ENCODE measurements at regions not wholly inside any gene's neighbourhood (a gene's known extent, or its start where the extent isn't known, plus 50 kb on each side); places are given as distances from the start of the nearest gene placed in this dataset.

GRCh38 chr15:39209548-39210211, 371.2 kb upstream of the THBS1 start:
- DNase-seq (ENCODE audit: low read depth): no peak

GRCh38 chr15:39211108-39211979, 369.5 kb upstream of the THBS1 start:
- no peak for DNase-seq (ENCODE audit: low read depth)

- peak; percentile 95 for DNase-seq (ENCODE audit: low read depth)
These were observed 367.5 kb upstream of the THBS1 start for GRCh38 chr15:39213385-39213840.

GRCh38 chr15:39215015-39215414, 365.9 kb upstream of the THBS1 start:
- no peak for DNase-seq (ENCODE audit: low read depth)

- no peak for DNase-seq (ENCODE audit: low read depth)
These were observed 364.1 kb upstream of the THBS1 start for GRCh38 chr15:39216816-39217215.

- DNase-seq (ENCODE audit: low read depth): no peak
These were observed 361.3 kb upstream of the THBS1 start for GRCh38 chr15:39219608-39220007.

GRCh38 chr15:39226169-39226937, 354.5 kb upstream of the THBS1 start:
- no peak for DNase-seq (ENCODE audit: low read depth)

GRCh38 chr15:39227001-39227400, 353.9 kb upstream of the THBS1 start:
- DNase-seq (ENCODE audit: low read depth): no peak

- no peak for DNase-seq (ENCODE audit: low read depth)
These were observed 352.0 kb upstream of the THBS1 start for GRCh38 chr15:39228889-39229288.

GRCh38 chr15:39230205-39230907, 350.5 kb upstream of the THBS1 start:
- peak; percentile 48 for DNase-seq (ENCODE audit: low read depth)

- no peak for DNase-seq (ENCODE audit: low read depth)
These were observed 350.0 kb upstream of the THBS1 start for GRCh38 chr15:39230908-39231285.

- peak; percentile 87 for DNase-seq (ENCODE audit: low read depth)
These were observed 348.4 kb upstream of the THBS1 start for GRCh38 chr15:39232512-39232911.

- DNase-seq (ENCODE audit: low read depth): peak; percentile 71
These were observed 345.6 kb upstream of the THBS1 start for GRCh38 chr15:39235084-39235795.

GRCh38 chr15:39236375-39236774, 344.5 kb upstream of the THBS1 start:
- DNase-seq (ENCODE audit: low read depth): no peak

GRCh38 chr15:39238443-39238842, 342.4 kb upstream of the THBS1 start:
- no peak for DNase-seq (ENCODE audit: low read depth)

- DNase-seq (ENCODE audit: low read depth): peak; percentile 75
These were observed 341.3 kb upstream of the THBS1 start for GRCh38 chr15:39239562-39239961.

- DNase-seq (ENCODE audit: low read depth): peak; percentile 33
These were observed 338.5 kb upstream of the THBS1 start for GRCh38 chr15:39242345-39242744.

GRCh38 chr15:39243396-39243795, 337.5 kb upstream of the THBS1 start:
- DNase-seq (ENCODE audit: low read depth): no peak

GRCh38 chr15:39244776-39245175, 336.1 kb upstream of the THBS1 start:
- no peak for DNase-seq (ENCODE audit: low read depth)

GRCh38 chr15:39246523-39246922, 334.4 kb upstream of the THBS1 start:
- no peak for DNase-seq (ENCODE audit: low read depth)

- DNase-seq (ENCODE audit: low read depth): no peak
These were observed 333.3 kb upstream of the THBS1 start for GRCh38 chr15:39247574-39247973.

All from iris pigment epithelial cell (primary cell).